Type B pancreatic cell (in vitro differentiated cells): ENCODE measurements at regions not wholly inside any gene's neighbourhood (a gene's known extent, or its start where the extent isn't known, plus 50 kb on each side); places are given as distances from the start of the nearest gene placed in this dataset.

Experiments used
- DNase-seq: peaks from one replicate; pipeline ENCODE4 v3.0.0; 2021; ENCODE audit warnings: mixed read lengths; ENCODE audit not compliant: unreplicated experiment; ENCODE audit errors: extremely low spot score
- H3K27ac Mint-ChIP-seq: 2 replicates; pipeline ENCODE4 v1.8.0; 2021; ENCODE audit warnings: mild to moderate bottlenecking, mixed read lengths
- H3K27me3 Mint-ChIP-seq: 2 replicates; pipeline ENCODE4 v1.8.0; 2021; ENCODE audit warnings: mixed read lengths
- H3K36me3 Mint-ChIP-seq: 2 replicates; pipeline ENCODE4 v1.8.0; 2021; ENCODE audit warnings: mixed read lengths
- H3K4me1 Mint-ChIP-seq: one replicate; pipeline ENCODE4 v1.8.0; 2021; ENCODE audit warnings: mixed read lengths; ENCODE audit not compliant: unreplicated experiment
- H3K4me3 Mint-ChIP-seq: 2 replicates; pipeline ENCODE4 v1.8.0; 2021; ENCODE audit warnings: mild to moderate bottlenecking, mixed read lengths
- H3K9me3 Mint-ChIP-seq: 2 replicates; pipeline ENCODE4 v1.8.0; 2021; ENCODE audit warnings: mixed read lengths
- TF ChIP-seq, protein P1 (sequence below): fragments of 200-600 bp; sonication (generic); conservative IDR thresholded peaks from 2 replicates; pipeline ENCODE4 v1.5.0; 2021; ENCODE audit warnings: antibody characterized with exemption, mild to moderate bottlenecking

GRCh38 chr5:161022151-161022550 is 170.1 kb upstream of the ATP10B start:
- TF ChIP-seq, protein P1, sequence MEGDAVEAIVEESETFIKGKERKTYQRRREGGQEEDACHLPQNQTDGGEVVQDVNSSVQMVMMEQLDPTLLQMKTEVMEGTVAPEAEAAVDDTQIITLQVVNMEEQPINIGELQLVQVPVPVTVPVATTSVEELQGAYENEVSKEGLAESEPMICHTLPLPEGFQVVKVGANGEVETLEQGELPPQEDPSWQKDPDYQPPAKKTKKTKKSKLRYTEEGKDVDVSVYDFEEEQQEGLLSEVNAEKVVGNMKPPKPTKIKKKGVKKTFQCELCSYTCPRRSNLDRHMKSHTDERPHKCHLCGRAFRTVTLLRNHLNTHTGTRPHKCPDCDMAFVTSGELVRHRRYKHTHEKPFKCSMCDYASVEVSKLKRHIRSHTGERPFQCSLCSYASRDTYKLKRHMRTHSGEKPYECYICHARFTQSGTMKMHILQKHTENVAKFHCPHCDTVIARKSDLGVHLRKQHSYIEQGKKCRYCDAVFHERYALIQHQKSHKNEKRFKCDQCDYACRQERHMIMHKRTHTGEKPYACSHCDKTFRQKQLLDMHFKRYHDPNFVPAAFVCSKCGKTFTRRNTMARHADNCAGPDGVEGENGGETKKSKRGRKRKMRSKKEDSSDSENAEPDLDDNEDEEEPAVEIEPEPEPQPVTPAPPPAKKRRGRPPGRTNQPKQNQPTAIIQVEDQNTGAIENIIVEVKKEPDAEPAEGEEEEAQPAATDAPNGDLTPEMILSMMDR = no peak
- H3K27me3 Mint-ChIP-seq = peaks cover 5% of the 10 kb centered on the region
- H3K4me3 Mint-ChIP-seq = no peak overlapping the region
- no peaks in the 10 kb centered on the region for H3K36me3 Mint-ChIP-seq
- no peak overlapping the region for H3K27ac Mint-ChIP-seq
- no peaks in the 10 kb centered on the region for H3K4me1 Mint-ChIP-seq
- peaks cover 5% of the 10 kb centered on the region for H3K9me3 Mint-ChIP-seq
- DNase-seq = no peak

GRCh38 chr5:161009817-161010216 is 157.8 kb upstream of the ATP10B start:
- TF ChIP-seq, protein P1 = no peak
- Mint-ChIP-seq H3K4me1 (no peaks in the 10 kb centered on the region), H3K4me3 (no peak overlapping the region), H3K27me3 (peaks cover 3% of the 10 kb centered on the region), H3K27ac (no peak overlapping the region), H3K9me3 (no peaks in the 10 kb centered on the region), H3K36me3 (no peaks in the 10 kb centered on the region)
- no peak for DNase-seq

- no peak overlapping the region for H3K4me3 Mint-ChIP-seq
- DNase-seq = no peak
- no peaks in the 10 kb centered on the region for H3K36me3 Mint-ChIP-seq
- H3K4me1 Mint-ChIP-seq = no peaks in the 10 kb centered on the region
- TF ChIP-seq, protein P1 = peak; percentile 46
- no peak overlapping the region for H3K27ac Mint-ChIP-seq
- H3K27me3 Mint-ChIP-seq = peaks cover 3% of the 10 kb centered on the region
- no peaks in the 10 kb centered on the region for H3K9me3 Mint-ChIP-seq
Observed at GRCh38 chr5:161009194-161009593, 157.2 kb upstream of the ATP10B start.

GRCh38 chr5:161007879-161008278 is 155.9 kb upstream of the ATP10B start:
- Mint-ChIP-seq H3K4me3 (no peak overlapping the region), H3K27ac (no peak overlapping the region), H3K27me3 (peaks cover 3% of the 10 kb centered on the region), H3K9me3 (no peaks in the 10 kb centered on the region), H3K4me1 (no peaks in the 10 kb centered on the region), H3K36me3 (no peaks in the 10 kb centered on the region)
- DNase-seq = no peak
- TF ChIP-seq, protein P1 = no peak

DNA sequence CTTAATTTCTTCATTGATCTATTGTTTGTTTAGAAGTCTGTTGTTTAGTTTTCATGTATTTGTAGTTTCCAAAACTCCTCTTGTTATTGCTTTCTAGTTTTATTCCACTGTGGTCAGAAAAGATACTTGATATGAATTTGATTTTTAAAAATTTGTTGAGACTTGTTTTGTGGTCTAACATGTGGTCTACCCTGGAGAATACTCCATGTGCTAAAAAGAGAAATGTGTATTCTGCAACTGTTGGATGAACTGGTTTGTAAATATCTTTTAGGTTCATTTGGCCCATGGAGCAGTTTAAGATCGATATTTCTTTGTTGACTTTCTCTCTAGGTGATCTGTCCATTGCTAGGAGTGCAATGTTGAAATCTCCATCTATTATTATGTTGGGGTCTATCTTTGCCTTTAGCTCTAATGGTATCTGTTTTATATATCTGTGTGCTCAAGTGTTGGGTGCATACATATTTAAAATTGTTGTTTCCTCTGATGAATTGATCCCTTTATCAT is 150.6 kb upstream of the ATP10B start:
- no peaks in the 10 kb centered on the region for H3K27me3 Mint-ChIP-seq

More for the DNA sequence above, 150.6 kb upstream of the ATP10B start:
- no peaks in the 10 kb centered on the region for H3K4me1 Mint-ChIP-seq
- H3K4me3 Mint-ChIP-seq = no peak overlapping the region
- no peak overlapping the region for H3K27ac Mint-ChIP-seq
- DNase-seq = no peak
- no peaks in the 10 kb centered on the region for H3K36me3 Mint-ChIP-seq
- no peaks in the 10 kb centered on the region for H3K9me3 Mint-ChIP-seq
- TF ChIP-seq, protein P1 = no peak
